ENCODE measurements at regions not wholly inside any gene's neighbourhood (a gene's known extent, or its start where the extent isn't known, plus 50 kb on each side); places are given as distances from the start of the nearest gene placed in this dataset.

DNA sequence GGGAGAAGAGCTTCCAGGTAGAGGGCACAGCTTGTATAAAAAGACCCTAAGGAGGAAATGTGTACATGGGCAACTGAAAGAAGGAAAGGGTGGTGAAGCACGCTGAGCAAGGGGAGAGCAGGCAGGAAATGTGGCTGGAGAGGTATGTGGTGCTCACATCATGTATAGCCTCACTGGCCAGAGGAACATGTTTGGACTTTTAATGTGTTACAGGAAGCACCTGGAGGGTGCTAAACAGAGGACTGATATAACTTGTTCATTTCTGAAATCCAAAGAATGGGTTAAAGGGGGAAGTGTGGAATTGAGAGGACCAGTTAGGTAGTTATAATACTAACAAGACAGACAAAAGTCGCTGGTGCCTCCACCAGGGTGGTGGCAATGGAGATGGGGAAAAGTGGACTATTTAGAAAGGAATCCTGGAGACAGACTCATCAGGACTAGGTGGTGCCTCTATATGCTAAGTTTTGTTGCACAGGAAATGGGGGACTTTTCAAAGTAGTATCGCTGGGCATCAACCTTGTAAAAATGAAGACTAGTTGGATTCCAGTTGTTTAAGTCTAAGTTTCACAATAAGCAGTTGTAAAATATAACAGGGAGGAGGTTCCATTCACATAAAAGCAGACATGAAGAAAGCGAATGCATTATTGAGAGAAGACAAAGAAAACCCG, 63.1 kb upstream of the CD180 start:
- no peaks in the 10 kb centered on the region for H3F3A ChIP-seq (ENCODE audit: insufficient read depth, low read depth)
- intact Hi-C loops (cut with micrococcal nuclease; ENCODE audit: unreplicated experiment), result no loop called here
- ChIA-PET POLR2A (ENCODE audit: unreplicated experiment) (no interaction called here), CTCF (no interaction called here)
- H3K4me2 ChIP-seq, result no peak overlapping the region
- no peak for DNase-seq
- H3K79me2 ChIP-seq (ENCODE audit: low read depth), result no peaks in the 10 kb centered on the region
- H2AFZ ChIP-seq, result no peak overlapping the region
- no peak overlapping the region for H3K27ac ChIP-seq
- no peaks in the 10 kb centered on the region for H3K9me2 ChIP-seq (ENCODE audit: insufficient read depth)
- no peaks in the 10 kb centered on the region for H3K9me3 ChIP-seq (ENCODE audit: insufficient read depth, low read depth)
- no TSS peak for BruUV-seq (replicated peaks)
- H4K20me1 ChIP-seq (ENCODE audit: insufficient read depth), result no peaks in the 10 kb centered on the region
- no peaks in the 10 kb centered on the region for H3K4me1 ChIP-seq (replicated peaks; ENCODE audit: insufficient read depth)
- H3K36me3 ChIP-seq (ENCODE audit: low read depth), result no peaks in the 10 kb centered on the region
- H3K4me3 ChIP-seq, result no peak overlapping the region
- 0 out of 2 replicates have a peak, but pooled peaks cover 2% of the 10 kb centered on the region for H3K27me3 ChIP-seq (ENCODE audit: insufficient read depth, low read depth)
- TF ChIP-seq EZH2 (IDR thresholded peaks at IDR 0.05; ENCODE audit: low read depth), result no peak
- TF ChIP-seq, protein P1, sequence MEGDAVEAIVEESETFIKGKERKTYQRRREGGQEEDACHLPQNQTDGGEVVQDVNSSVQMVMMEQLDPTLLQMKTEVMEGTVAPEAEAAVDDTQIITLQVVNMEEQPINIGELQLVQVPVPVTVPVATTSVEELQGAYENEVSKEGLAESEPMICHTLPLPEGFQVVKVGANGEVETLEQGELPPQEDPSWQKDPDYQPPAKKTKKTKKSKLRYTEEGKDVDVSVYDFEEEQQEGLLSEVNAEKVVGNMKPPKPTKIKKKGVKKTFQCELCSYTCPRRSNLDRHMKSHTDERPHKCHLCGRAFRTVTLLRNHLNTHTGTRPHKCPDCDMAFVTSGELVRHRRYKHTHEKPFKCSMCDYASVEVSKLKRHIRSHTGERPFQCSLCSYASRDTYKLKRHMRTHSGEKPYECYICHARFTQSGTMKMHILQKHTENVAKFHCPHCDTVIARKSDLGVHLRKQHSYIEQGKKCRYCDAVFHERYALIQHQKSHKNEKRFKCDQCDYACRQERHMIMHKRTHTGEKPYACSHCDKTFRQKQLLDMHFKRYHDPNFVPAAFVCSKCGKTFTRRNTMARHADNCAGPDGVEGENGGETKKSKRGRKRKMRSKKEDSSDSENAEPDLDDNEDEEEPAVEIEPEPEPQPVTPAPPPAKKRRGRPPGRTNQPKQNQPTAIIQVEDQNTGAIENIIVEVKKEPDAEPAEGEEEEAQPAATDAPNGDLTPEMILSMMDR (conservative IDR thresholded peaks at IDR 0.05), result no peak

DNA sequence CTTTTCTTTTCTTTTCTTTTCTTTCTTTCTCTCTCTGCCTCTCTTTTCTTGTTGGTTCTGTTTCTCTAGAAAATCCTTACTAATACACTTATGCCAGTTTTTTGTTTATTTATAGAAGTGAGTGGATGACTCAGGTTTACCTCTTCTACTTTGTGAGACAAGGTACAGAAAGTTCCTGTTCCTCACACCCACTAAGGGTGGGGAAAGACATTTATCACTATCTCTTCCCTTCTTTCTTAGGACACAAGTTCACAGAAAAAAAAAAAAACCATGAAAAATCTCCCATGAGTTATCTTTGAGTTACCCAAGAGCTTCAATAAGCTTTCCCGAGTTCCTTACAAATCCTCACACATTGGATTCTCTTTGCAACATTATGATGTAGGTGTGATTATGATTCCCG, 60.9 kb upstream of the CD180 start:
- no peaks in the 10 kb centered on the region for H3K4me1 ChIP-seq (replicated peaks; ENCODE audit: insufficient read depth)
- CTCF ChIA-PET, result no interaction called here
- H4K20me1 ChIP-seq (ENCODE audit: insufficient read depth), result no peaks in the 10 kb centered on the region
- H3K27ac ChIP-seq, result no peak overlapping the region
- H3K4me2 ChIP-seq, result no peak overlapping the region
- H2AFZ ChIP-seq, result no peak overlapping the region
- H3F3A ChIP-seq (ENCODE audit: insufficient read depth, low read depth), result no peaks in the 10 kb centered on the region
- no peaks in the 10 kb centered on the region for H3K36me3 ChIP-seq (ENCODE audit: low read depth)
- intact Hi-C loops (cut with micrococcal nuclease; ENCODE audit: unreplicated experiment), result no loop called here
- H3K9me2 ChIP-seq (ENCODE audit: insufficient read depth), result no peaks in the 10 kb centered on the region
- H3K4me3 ChIP-seq, result no peak overlapping the region
- no peaks in the 10 kb centered on the region for H3K9me3 ChIP-seq (ENCODE audit: insufficient read depth, low read depth)
- H3K27me3 ChIP-seq (ENCODE audit: insufficient read depth, low read depth), result 0 out of 2 replicates have a peak, but pooled peaks cover 2% of the 10 kb centered on the region
- no peak for TF ChIP-seq EZH2 (IDR thresholded peaks at IDR 0.05; ENCODE audit: low read depth)
- POLR2A ChIA-PET (ENCODE audit: unreplicated experiment), result no interaction called here
- no TSS peak for BruUV-seq (replicated peaks)
- H3K79me2 ChIP-seq (ENCODE audit: low read depth), result no peaks in the 10 kb centered on the region
- DNase-seq, result no peak

DNA sequence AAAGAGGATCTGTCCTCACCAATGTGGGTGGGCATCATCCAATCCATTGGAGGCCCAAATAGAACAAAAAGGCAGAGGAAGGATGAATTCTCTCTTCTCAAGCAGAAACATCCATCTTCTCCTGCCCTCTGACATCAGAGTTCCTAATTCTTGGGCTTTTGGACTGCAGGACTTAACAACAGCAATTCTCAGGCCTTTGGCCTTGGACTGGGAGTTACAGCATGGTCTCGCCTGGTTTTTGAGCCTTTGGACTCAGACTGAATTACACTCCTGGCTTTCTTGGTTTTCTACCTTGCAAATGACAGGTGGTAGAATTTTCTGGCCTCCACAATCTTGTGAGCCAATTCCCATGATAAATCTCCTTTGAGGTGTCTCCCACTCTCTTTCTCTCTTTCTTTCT, 60.5 kb upstream of the CD180 start:
- no peaks in the 10 kb centered on the region for H3F3A ChIP-seq (ENCODE audit: insufficient read depth, low read depth)
- no peak overlapping the region for H3K4me3 ChIP-seq
- intact Hi-C loops (cut with micrococcal nuclease; ENCODE audit: unreplicated experiment), result no loop called here
- 0 out of 2 replicates have a peak, but pooled peaks cover 2% of the 10 kb centered on the region for H3K27me3 ChIP-seq (ENCODE audit: insufficient read depth, low read depth)
- H2AFZ ChIP-seq, result no peak overlapping the region
- ChIA-PET POLR2A (ENCODE audit: unreplicated experiment) (no interaction called here), CTCF (no interaction called here)
- no peak overlapping the region for H3K27ac ChIP-seq
- no peak overlapping the region for H3K4me2 ChIP-seq
- TF ChIP-seq, protein P1 (conservative IDR thresholded peaks at IDR 0.05), result no peak
- TF ChIP-seq EZH2 (IDR thresholded peaks at IDR 0.05; ENCODE audit: low read depth), result no peak
- H3K9me3 ChIP-seq (ENCODE audit: insufficient read depth, low read depth), result no peaks in the 10 kb centered on the region
- H3K9me2 ChIP-seq (ENCODE audit: insufficient read depth), result no peaks in the 10 kb centered on the region
- no peaks in the 10 kb centered on the region for H4K20me1 ChIP-seq (ENCODE audit: insufficient read depth)
- BruUV-seq (replicated peaks), result no TSS peak
- H3K36me3 ChIP-seq (ENCODE audit: low read depth), result no peaks in the 10 kb centered on the region
- H3K79me2 ChIP-seq (ENCODE audit: low read depth), result no peaks in the 10 kb centered on the region
- no peaks in the 10 kb centered on the region for H3K4me1 ChIP-seq (replicated peaks; ENCODE audit: insufficient read depth)
- no peak for DNase-seq

DNA sequence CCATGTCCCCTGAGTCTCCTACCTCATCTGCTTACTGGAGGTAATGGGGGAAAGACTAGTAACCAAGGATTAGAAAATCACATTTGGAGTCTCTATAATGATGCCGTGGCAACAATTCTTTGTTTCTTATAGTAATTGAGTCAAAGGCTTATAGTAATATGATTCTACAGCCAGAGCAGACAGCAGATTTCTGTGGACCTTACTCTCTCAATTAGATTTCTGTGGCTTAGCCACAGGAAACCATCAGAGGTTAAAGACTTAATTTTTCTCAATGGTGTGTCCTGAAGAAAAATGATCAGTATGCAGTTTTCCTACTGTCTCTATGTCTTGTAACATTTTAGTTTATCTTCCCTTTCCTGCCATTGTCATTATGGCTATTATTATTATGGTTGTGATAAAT, 59.3 kb upstream of the CD180 start:
- ChIA-PET POLR2A (ENCODE audit: unreplicated experiment) (no interaction called here), CTCF (no interaction called here)
- Histone ChIP-seq H3K9me3 (ENCODE audit: insufficient read depth, low read depth) (no peaks in the 10 kb centered on the region), H3K9me2 (ENCODE audit: insufficient read depth) (no peaks in the 10 kb centered on the region), H4K20me1 (ENCODE audit: insufficient read depth) (no peaks in the 10 kb centered on the region), H2AFZ (no peak overlapping the region), H3K27ac (no peak overlapping the region), H3F3A (ENCODE audit: insufficient read depth, low read depth) (no peaks in the 10 kb centered on the region), H3K79me2 (ENCODE audit: low read depth) (no peaks in the 10 kb centered on the region), H3K4me2 (no peak overlapping the region), H3K27me3 (ENCODE audit: insufficient read depth, low read depth) (0 out of 2 replicates have a peak, but pooled peaks cover 2% of the 10 kb centered on the region), H3K36me3 (ENCODE audit: low read depth) (no peaks in the 10 kb centered on the region), H3K4me3 (no peak overlapping the region), H3K4me1 (replicated peaks; ENCODE audit: insufficient read depth) (no peaks in the 10 kb centered on the region)
- intact Hi-C loops (cut with micrococcal nuclease; ENCODE audit: unreplicated experiment), result no loop called here
- TF ChIP-seq, protein P1 (conservative IDR thresholded peaks at IDR 0.05), result no peak
- no peak for TF ChIP-seq EZH2 (IDR thresholded peaks at IDR 0.05; ENCODE audit: low read depth)
- no TSS peak for BruUV-seq (replicated peaks)
- DNase-seq, result no peak
